ENCODE measurements at regions not wholly inside any gene's neighbourhood (a gene's known extent, or its start where the extent isn't known, plus 50 kb on each side); places are given as distances from the start of the nearest gene placed in this dataset.

DNA sequence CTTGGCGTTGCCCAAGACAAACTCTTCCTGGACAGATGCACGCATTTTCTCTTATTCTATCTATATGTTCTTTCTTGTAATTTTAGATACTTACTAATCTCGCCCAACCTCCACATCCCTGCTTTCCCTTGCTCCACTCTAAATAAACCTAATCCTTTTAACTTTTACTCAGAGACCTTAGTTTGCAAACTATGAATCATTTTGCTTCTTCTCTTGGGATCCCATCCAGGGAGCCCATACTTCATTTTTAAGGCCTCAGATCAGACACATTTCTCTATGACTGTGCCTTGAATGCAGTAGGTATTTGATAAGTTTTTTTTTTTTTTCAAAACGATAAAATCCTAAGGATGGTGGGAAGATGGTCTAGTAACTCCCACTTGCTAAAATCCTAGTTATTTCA lies 353.8 kb upstream of the HAND2 start:
- Histone ChIP-seq H3K27ac (ENCODE audit: low read depth, low read length) (no peak overlapping the region), H3K4me3 (ENCODE audit: low read length) (no peak overlapping the region), H4K20me1 (ENCODE audit: control insufficient read depth, insufficient read depth, low read depth, low read length) (no peaks in the 10 kb centered on the region), H3K79me2 (ENCODE audit: control insufficient read depth, low read length) (no peaks in the 10 kb centered on the region), H3F3A (ENCODE audit: control insufficient read depth, insufficient read depth) (no peaks in the 10 kb centered on the region), H3K36me3 (ENCODE audit: control insufficient read depth, low read length) (no peaks in the 10 kb centered on the region), H3K9me3 (ENCODE audit: control insufficient read depth, insufficient read depth, low read length) (no peaks in the 10 kb centered on the region), H3K27me3 (ENCODE audit: control insufficient read depth, low read length) (no peaks in the 10 kb centered on the region), H3K9me2 (replicated peaks; ENCODE audit: control insufficient read depth, low read length) (no peaks in the 10 kb centered on the region), H3K4me2 (ENCODE audit: low read length) (no peak overlapping the region), H3K4me1 (ENCODE audit: control insufficient read depth, low read length) (no peaks in the 10 kb centered on the region)
- no peak for TF ChIP-seq EZH2phosphoT487 (IDR thresholded peaks at IDR 0.05; ENCODE audit: borderline replicate concordance, low read length)
- no peak for TF ChIP-seq CTCF (IDR thresholded peaks at IDR 0.05; ENCODE audit: low read depth, low read length, poor library complexity, severe bottlenecking)

- TF ChIP-seq CTCF (IDR thresholded peaks at IDR 0.05; ENCODE audit: low read depth, low read length, poor library complexity, severe bottlenecking) = no peak
- no peak for TF ChIP-seq EZH2phosphoT487 (IDR thresholded peaks at IDR 0.05; ENCODE audit: borderline replicate concordance, low read length)
- no peak overlapping the region for H3K4me3 ChIP-seq (ENCODE audit: low read length)
- no peaks in the 10 kb centered on the region for H3K79me2 ChIP-seq (ENCODE audit: control insufficient read depth, low read length)
- no peaks in the 10 kb centered on the region for H3K36me3 ChIP-seq (ENCODE audit: control insufficient read depth, low read length)
- H3K9me2 ChIP-seq (replicated peaks; ENCODE audit: control insufficient read depth, low read length) = no peaks in the 10 kb centered on the region
- no peaks in the 10 kb centered on the region for H3F3A ChIP-seq (ENCODE audit: control insufficient read depth, insufficient read depth)
- no peak overlapping the region for H3K27ac ChIP-seq (ENCODE audit: low read depth, low read length)
- H3K27me3 ChIP-seq (ENCODE audit: control insufficient read depth, low read length) = no peaks in the 10 kb centered on the region
- H3K9me3 ChIP-seq (ENCODE audit: control insufficient read depth, insufficient read depth, low read length) = no peaks in the 10 kb centered on the region
- H4K20me1 ChIP-seq (ENCODE audit: control insufficient read depth, insufficient read depth, low read depth, low read length) = no peaks in the 10 kb centered on the region
- no peak overlapping the region for H3K4me2 ChIP-seq (ENCODE audit: low read length)
- no peaks in the 10 kb centered on the region for H3K4me1 ChIP-seq (ENCODE audit: control insufficient read depth, low read length)
Measured at GRCh38 chr4:173880897-173881296, 350.9 kb upstream of the HAND2 start.

DNA sequence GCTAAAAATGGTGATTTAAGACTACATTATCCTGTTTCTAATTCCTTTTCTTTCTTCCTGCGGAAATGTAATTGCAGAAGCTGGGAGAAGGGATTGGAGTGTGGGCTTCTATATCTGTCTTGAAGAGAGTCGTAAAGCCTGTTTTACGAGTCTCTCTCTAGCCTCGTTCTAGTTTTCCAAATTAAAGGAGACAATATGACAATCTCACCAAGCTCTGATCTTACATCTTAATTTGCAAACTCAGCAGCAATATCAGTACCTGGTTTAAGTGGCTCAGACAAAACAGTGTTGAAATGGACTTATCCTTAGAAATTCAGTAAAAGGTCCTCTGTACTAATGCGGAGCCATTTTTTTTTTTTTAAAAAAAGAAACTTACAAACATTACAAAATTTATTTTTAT lies 349.5 kb upstream of the HAND2 start:
- Histone ChIP-seq H3K9me2 (replicated peaks; ENCODE audit: control insufficient read depth, low read length) (no peaks in the 10 kb centered on the region), H3K79me2 (ENCODE audit: control insufficient read depth, low read length) (no peaks in the 10 kb centered on the region), H3F3A (ENCODE audit: control insufficient read depth, insufficient read depth) (no peaks in the 10 kb centered on the region), H3K4me3 (ENCODE audit: low read length) (no peak overlapping the region), H3K27me3 (ENCODE audit: control insufficient read depth, low read length) (no peaks in the 10 kb centered on the region), H3K9me3 (ENCODE audit: control insufficient read depth, insufficient read depth, low read length) (no peaks in the 10 kb centered on the region), H3K27ac (ENCODE audit: low read depth, low read length) (no peak overlapping the region), H3K4me2 (ENCODE audit: low read length) (no peak overlapping the region), H4K20me1 (ENCODE audit: control insufficient read depth, insufficient read depth, low read depth, low read length) (no peaks in the 10 kb centered on the region), H3K4me1 (ENCODE audit: control insufficient read depth, low read length) (no peaks in the 10 kb centered on the region), H3K36me3 (ENCODE audit: control insufficient read depth, low read length) (no peaks in the 10 kb centered on the region)
- TF ChIP-seq EZH2phosphoT487 (IDR thresholded peaks at IDR 0.05; ENCODE audit: borderline replicate concordance, low read length) (no peak), CTCF (IDR thresholded peaks at IDR 0.05; ENCODE audit: low read depth, low read length, poor library complexity, severe bottlenecking) (no peak)

DNA sequence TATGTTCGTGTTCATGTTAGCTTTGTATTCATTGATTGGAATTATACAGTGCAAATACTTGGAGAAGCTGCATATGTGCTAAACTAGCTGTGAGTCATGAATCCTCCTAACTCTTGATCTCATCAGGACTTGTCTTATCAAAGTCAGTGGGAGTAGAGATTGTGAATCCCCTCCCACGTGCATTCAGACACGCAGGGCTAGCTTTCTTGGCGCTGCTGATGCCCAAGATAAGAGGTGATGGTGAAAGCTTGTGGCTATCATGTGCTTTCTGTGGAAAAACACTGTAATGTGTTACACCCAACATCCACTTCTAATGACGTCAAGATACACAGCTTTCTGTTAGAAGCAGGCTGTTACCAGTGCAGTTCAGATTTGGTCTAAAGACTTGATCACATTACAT lies 348.7 kb upstream of the HAND2 start:
- no peaks in the 10 kb centered on the region for H3K36me3 ChIP-seq (ENCODE audit: control insufficient read depth, low read length)
- no peak overlapping the region for H3K27ac ChIP-seq (ENCODE audit: low read depth, low read length)
- H3K27me3 ChIP-seq (ENCODE audit: control insufficient read depth, low read length) = no peaks in the 10 kb centered on the region
- no peak overlapping the region for H3K4me2 ChIP-seq (ENCODE audit: low read length)
- H4K20me1 ChIP-seq (ENCODE audit: control insufficient read depth, insufficient read depth, low read depth, low read length) = no peaks in the 10 kb centered on the region
- H3K4me3 ChIP-seq (ENCODE audit: low read length) = no peak overlapping the region
- H3K4me1 ChIP-seq (ENCODE audit: control insufficient read depth, low read length) = no peaks in the 10 kb centered on the region
- H3F3A ChIP-seq (ENCODE audit: control insufficient read depth, insufficient read depth) = no peaks in the 10 kb centered on the region
- no peaks in the 10 kb centered on the region for H3K9me3 ChIP-seq (ENCODE audit: control insufficient read depth, insufficient read depth, low read length)
- no peak for TF ChIP-seq EZH2phosphoT487 (IDR thresholded peaks at IDR 0.05; ENCODE audit: borderline replicate concordance, low read length)
- no peaks in the 10 kb centered on the region for H3K79me2 ChIP-seq (ENCODE audit: control insufficient read depth, low read length)
- H3K9me2 ChIP-seq (replicated peaks; ENCODE audit: control insufficient read depth, low read length) = no peaks in the 10 kb centered on the region
